Muscle of leg (tissue), 3 donors: ENCODE measurements at regions not wholly inside any gene's neighbourhood (a gene's known extent, or its start where the extent isn't known, plus 50 kb on each side); places are given as distances from the start of the nearest gene placed in this dataset.

ENCODE experiments used
- DNase-seq: peaks from one replicate; pipeline ENCODE4 v3.0.0; 2013
- H3K27ac ChIP-seq: one replicate; pipeline ENCODE4 v1.5.1; 2013; ENCODE audit warnings: mild to moderate bottlenecking, low read length, control low read depth
- H3K27me3 ChIP-seq: one replicate; pipeline ENCODE4 v1.6.1; 2013; ENCODE audit warnings: low read length; ENCODE audit not compliant: control insufficient read depth, insufficient read depth
- H3K36me3 ChIP-seq: one replicate; pipeline ENCODE4 v1.6.1; 2013; ENCODE audit warnings: low read length; ENCODE audit not compliant: control insufficient read depth, insufficient read depth
- H3K4me1 ChIP-seq: one replicate; pipeline ENCODE4 v1.6.1; 2013; ENCODE audit warnings: low read length; ENCODE audit not compliant: control insufficient read depth, insufficient read depth
- H3K4me3 ChIP-seq: one replicate; pipeline ENCODE4 v1.5.1; 2013; ENCODE audit warnings: low read length, control low read depth
- H3K9me3 ChIP-seq: replicated peaks from 2 replicates; pipeline ENCODE4 v1.6.1; 2013; ENCODE audit warnings: low read depth, low read length; ENCODE audit not compliant: control insufficient read depth
- WGBS: methylation state at CpG from one replicate; pipeline ENCODE4 v1.1.5; 2013; ENCODE audit warnings: missing lambda C conversion rate; ENCODE audit not compliant: insufficient coverage; 5-methylcytosine and 5-hydroxymethylcytosine counted together

- DNase-seq, result no peak
Measured at GRCh38 chr5:74131250-74131649, 505.3 kb downstream of the ARHGEF28 start.

GRCh38 chr5:74130155-74130897 lies 504.3 kb downstream of the ARHGEF28 start:
- Histone ChIP-seq H3K36me3 (no peaks in the 10 kb centered on the region), H3K4me3 (no peak overlapping the region), H3K4me1 (peaks cover 13% of the 10 kb centered on the region), H3K27ac (no peak overlapping the region), H3K27me3 (no peaks in the 10 kb centered on the region), H3K9me3 (no peaks in the 10 kb centered on the region)
- WGBS, result 84% methylated on average over 10 of the region's 15 CpGs
- no peak for DNase-seq

More at GRCh38 chr5:74131250-74131649, 505.3 kb downstream of the ARHGEF28 start:
- Histone ChIP-seq H3K9me3 (no peaks in the 10 kb centered on the region), H3K4me1 (peaks cover 17% of the 10 kb centered on the region), H3K36me3 (no peaks in the 10 kb centered on the region), H3K27ac (no peak overlapping the region), H3K4me3 (no peak overlapping the region), H3K27me3 (no peaks in the 10 kb centered on the region)
- no CpG with 5 or more reads among the region's 2 CpGs for WGBS

- 37% methylated on average over 5 of the region's 9 CpGs for WGBS
- Histone ChIP-seq H3K9me3 (no peaks in the 10 kb centered on the region), H3K36me3 (no peaks in the 10 kb centered on the region), H3K4me3 (no peak overlapping the region), H3K27ac (peak overlapping the region; percentile 40), H3K27me3 (no peaks in the 10 kb centered on the region), H3K4me1 (peaks cover 32% of the 10 kb centered on the region)
- no peak for DNase-seq
Measured at GRCh38 chr5:74127381-74128320, 501.7 kb downstream of the ARHGEF28 start.

- Histone ChIP-seq H3K4me1 (peaks cover 33% of the 10 kb centered on the region), H3K9me3 (no peaks in the 10 kb centered on the region), H3K27me3 (no peaks in the 10 kb centered on the region)
Measured at GRCh38 chr5:74126294-74126693, 500.3 kb downstream of the ARHGEF28 start.

GRCh38 chr5:74124826-74125225 lies 498.8 kb downstream of the ARHGEF28 start:
- no peak for DNase-seq
- WGBS, result 83% methylated on average over 2 of the region's 4 CpGs

More at GRCh38 chr5:74126294-74126693, 500.3 kb downstream of the ARHGEF28 start:
- WGBS, result 60% methylated on average over 1 of the region's 1 CpG
- no peak for DNase-seq
- no peaks in the 10 kb centered on the region for H3K36me3 ChIP-seq
- H3K27ac ChIP-seq, result no peak overlapping the region
- no peak overlapping the region for H3K4me3 ChIP-seq

GRCh38 chr5:74123929-74124328 lies 497.9 kb downstream of the ARHGEF28 start:
- peak; percentile 82 for DNase-seq
- H3K4me3 ChIP-seq, result no peak overlapping the region
- H3K36me3 ChIP-seq, result no peaks in the 10 kb centered on the region
- H3K27me3 ChIP-seq, result no peaks in the 10 kb centered on the region
- 36% methylated on average over 3 of the region's 5 CpGs for WGBS
- peaks cover 33% of the 10 kb centered on the region for H3K4me1 ChIP-seq
- H3K9me3 ChIP-seq, result peaks cover 2% of the 10 kb centered on the region
- H3K27ac ChIP-seq, result no peak overlapping the region

More at GRCh38 chr5:74124826-74125225, 498.8 kb downstream of the ARHGEF28 start:
- Histone ChIP-seq H3K4me1 (peaks cover 33% of the 10 kb centered on the region), H3K9me3 (peaks cover 2% of the 10 kb centered on the region), H3K27me3 (no peaks in the 10 kb centered on the region), H3K27ac (no peak overlapping the region), H3K36me3 (no peaks in the 10 kb centered on the region), H3K4me3 (no peak overlapping the region)

- 50% methylated on average over 2 of the region's 6 CpGs for WGBS
- H3K27ac ChIP-seq, result no peak overlapping the region
- no peak for DNase-seq
- peaks cover 5% of the 10 kb centered on the region for H3K9me3 ChIP-seq
- peaks cover 30% of the 10 kb centered on the region for H3K4me1 ChIP-seq
- H3K4me3 ChIP-seq, result no peak overlapping the region
- H3K36me3 ChIP-seq, result no peaks in the 10 kb centered on the region
- H3K27me3 ChIP-seq, result no peaks in the 10 kb centered on the region
Measured at GRCh38 chr5:74122979-74123590, 497.1 kb downstream of the ARHGEF28 start.

- WGBS, result no CpG with 5 or more reads among the region's 1 CpG
- H3K4me1 ChIP-seq, result peaks cover 22% of the 10 kb centered on the region
- DNase-seq, result no peak
Measured at GRCh38 chr5:74122175-74122574, 496.2 kb downstream of the ARHGEF28 start.

GRCh38 chr5:74120585-74120984 lies 494.6 kb downstream of the ARHGEF28 start:
- Histone ChIP-seq H3K27me3 (no peaks in the 10 kb centered on the region), H3K4me3 (no peak overlapping the region), H3K4me1 (peaks cover 20% of the 10 kb centered on the region), H3K36me3 (no peaks in the 10 kb centered on the region), H3K27ac (no peak overlapping the region), H3K9me3 (peaks cover 5% of the 10 kb centered on the region)
- 90% methylated on average over 3 of the region's 3 CpGs for WGBS
- no peak for DNase-seq

More at GRCh38 chr5:74122175-74122574, 496.2 kb downstream of the ARHGEF28 start:
- H3K36me3 ChIP-seq, result no peaks in the 10 kb centered on the region
- H3K4me3 ChIP-seq, result no peak overlapping the region
- H3K27ac ChIP-seq, result no peak overlapping the region
- H3K9me3 ChIP-seq, result peaks cover 5% of the 10 kb centered on the region
- no peaks in the 10 kb centered on the region for H3K27me3 ChIP-seq

GRCh38 chr5:74118071-74118470 lies 492.1 kb downstream of the ARHGEF28 start:
- Histone ChIP-seq H3K9me3 (peaks cover 5% of the 10 kb centered on the region), H3K4me3 (no peak overlapping the region), H3K4me1 (peaks cover 7% of the 10 kb centered on the region), H3K27ac (no peak overlapping the region), H3K36me3 (no peaks in the 10 kb centered on the region), H3K27me3 (no peaks in the 10 kb centered on the region)
- 93% methylated on average over 1 of the region's 2 CpGs for whole genome bisulfite sequencing
- DNase-seq, result no peak
